Fibroblast of lung (primary cell): ENCODE measurements at regions not wholly inside any gene's neighbourhood (a gene's known extent, or its start where the extent isn't known, plus 50 kb on each side); places are given as distances from the start of the nearest gene placed in this dataset.

Source experiments
- CTCF ChIP-seq, 2 donors: IDR thresholded peaks in 1 of 2; conservative IDR thresholded peaks in 1 of 2; 1 replicate in 1 of 2; 2 replicates in 1 of 2; pipeline ENCODE4 v1.5.1; 2011 to 2012; ENCODE audit warnings: low read length in 2 of 2, control low read depth in 1 of 2, inconsistent platforms in 1 of 2, low read depth in 1 of 2, mild to moderate bottlenecking in 1 of 2
- EZH2 ChIP-seq: IDR thresholded peaks from 2 replicates; pipeline ENCODE4 v1.5.1; 2012; ENCODE audit warnings: low read length, control low read depth, mild to moderate bottlenecking; ENCODE audit errors: missing control alignments

GRCh38 chr5:72618708-72619107 is 111.5 kb upstream of the ZNF366 start:
- TF ChIP-seq CTCF (conservative IDR thresholded peaks at IDR 0.05 in 1 of 2, IDR thresholded peaks at IDR 0.05 in 1 of 2; ENCODE audit: low read depth in 1 of 2, low read length in 2 of 2) (no peak), EZH2 (no peak)
